GM13976 (cell line): ENCODE measurements at regions not wholly inside any gene's neighbourhood (a gene's known extent, or its start where the extent isn't known, plus 50 kb on each side); places are given as distances from the start of the nearest gene placed in this dataset.

Source experiments
- DNase-seq: peaks from one replicate; pipeline ENCODE4 v3.0.0; 2012; ENCODE audit warnings: low spot score
- CTCF ChIP-seq: IDR thresholded peaks from 2 replicates; pipeline ENCODE4 v1.5.1; 2012; ENCODE audit warnings: borderline replicate concordance, mild to moderate bottlenecking; ENCODE audit not compliant: insufficient read depth; ENCODE audit errors: extremely low read depth, missing control alignments, control extremely low read depth
- in situ Hi-C: fragments of 300-500 bp; cut with MboI; formaldehyde crosslinking; loops from one replicate; pipeline ENCODE4 v1.12.0; 2022; ENCODE audit warnings: low sequenced_read_pairs, mixed read lengths, inconsistent platforms; ENCODE audit not compliant: unreplicated experiment

DNA sequence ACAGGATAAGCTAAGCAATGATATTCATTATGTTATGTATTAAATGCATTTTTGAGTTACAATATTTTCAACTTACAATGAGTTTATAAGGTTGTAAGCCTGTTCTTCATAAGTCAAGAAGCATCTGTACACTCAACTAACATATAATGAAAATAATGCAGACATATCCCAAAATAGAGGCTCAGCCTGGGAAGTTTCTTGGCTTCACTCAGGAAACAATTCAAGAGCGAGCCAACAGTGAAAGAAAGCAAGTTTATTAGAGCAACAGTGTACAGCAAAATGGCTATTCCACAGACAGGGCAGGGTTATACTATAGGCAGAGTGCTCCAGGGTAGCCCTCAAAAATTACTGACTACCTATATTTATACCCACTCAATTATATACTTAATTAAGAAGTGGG lies 1581.8 kb downstream of the HACE1 start:
- in situ Hi-C loops = no loop called here
- no peak for TF ChIP-seq CTCF
- DNase-seq = no peak

GRCh38 chr6:103273048-103273447 lies 1586.7 kb downstream of the HACE1 start:
- DNase-seq = no peak

GRCh38 chr6:103269581-103269980 lies 1590.1 kb downstream of the HACE1 start:
- in situ Hi-C loops = no loop called here
- no peak for TF ChIP-seq CTCF
- no peak for DNase-seq

More at GRCh38 chr6:103273048-103273447, 1586.7 kb downstream of the HACE1 start:
- in situ Hi-C loops = no loop called here
- peak; percentile 22 for TF ChIP-seq CTCF

GRCh38 chr6:103268335-103268734 lies 1591.4 kb downstream of the HACE1 start:
- TF ChIP-seq CTCF = no peak
- no peak for DNase-seq
- in situ Hi-C loops = no loop called here

DNA sequence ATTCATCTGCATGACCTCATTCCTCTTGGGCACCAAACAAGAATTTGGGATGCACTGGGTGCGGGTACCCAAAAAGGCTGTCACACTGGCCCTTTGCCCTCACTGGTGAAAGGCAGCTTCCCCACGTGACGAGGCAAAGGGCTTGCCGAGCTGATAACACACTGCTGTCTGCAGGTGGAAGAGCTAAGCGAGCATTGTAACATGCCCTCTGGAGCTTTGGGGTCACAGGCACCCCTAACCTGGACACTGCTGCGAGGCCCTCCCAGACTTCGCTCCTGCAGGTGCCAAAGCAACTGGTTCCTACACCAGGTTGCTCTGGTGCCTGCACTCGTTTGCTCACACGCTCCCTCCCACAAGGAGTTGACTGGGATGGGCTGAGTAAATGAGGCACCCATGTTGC lies 1595.7 kb downstream of the HACE1 start:
- no peak for DNase-seq
- in situ Hi-C loops = no loop called here
- TF ChIP-seq CTCF = no peak

DNA sequence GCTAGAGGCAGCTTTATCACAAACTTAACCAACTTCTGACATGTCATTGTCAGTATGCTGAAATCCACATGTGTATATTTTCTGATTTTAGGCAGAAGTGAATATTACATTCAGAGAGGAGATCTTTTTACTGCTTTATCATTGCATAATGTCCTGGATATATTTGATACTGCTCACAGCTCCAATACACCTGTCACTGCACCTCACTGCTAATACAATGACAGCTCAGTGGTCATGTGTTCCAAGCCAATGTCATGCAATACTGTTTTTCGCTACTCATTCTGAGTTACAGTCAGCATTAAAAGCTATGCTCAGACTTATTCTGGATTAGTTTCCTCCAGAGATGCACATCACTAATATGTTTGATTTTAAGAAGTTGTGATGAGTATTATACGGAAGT lies 1604.6 kb downstream of the HACE1 start:
- no peak for TF ChIP-seq CTCF
- in situ Hi-C loops = no loop called here
- no peak for DNase-seq

DNA sequence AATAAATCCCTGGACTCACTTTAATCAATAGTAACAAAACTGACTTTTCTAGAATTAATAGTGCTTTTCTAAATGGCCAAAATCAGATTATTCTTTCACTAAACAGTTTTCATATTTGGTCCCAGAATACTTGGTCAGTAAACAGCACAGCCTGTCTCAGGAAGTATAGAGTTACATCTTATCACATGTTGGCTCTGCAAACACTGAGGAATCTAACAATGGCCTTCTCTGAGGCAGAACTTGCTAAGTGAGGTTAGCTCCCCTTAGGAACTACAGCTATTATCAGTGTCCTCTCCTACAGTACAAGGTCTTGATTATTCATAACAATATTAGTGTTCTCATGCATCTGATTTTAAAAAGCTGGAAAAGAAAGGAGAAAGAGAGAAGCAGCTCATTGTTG lies 1622.8 kb downstream of the HACE1 start:
- in situ Hi-C loops = no loop called here
- no peak for DNase-seq
- TF ChIP-seq CTCF = no peak
